DND-41 (cell line): ENCODE measurements at regions not wholly inside any gene's neighbourhood (a gene's known extent, or its start where the extent isn't known, plus 50 kb on each side); places are given as distances from the start of the nearest gene placed in this dataset.

Experiments
- ATAC-seq: fragments of 200-7000 bp; cut with Tn5 transposase; 3 replicates; pipeline ENCODE4 v1.9.1; 2021; ENCODE audit warnings: low read depth; ENCODE audit not compliant: insufficient read depth
- DNase-seq: peaks from one replicate; pipeline ENCODE4 v3.0.0-alpha.2; 2020
- H2AFZ ChIP-seq: 2 replicates; pipeline ENCODE4 v1.6.0; 2012; ENCODE audit warnings: low read depth, low read length
- H3K27ac ChIP-seq: 2 replicates; pipeline ENCODE4 v1.5.1; 2012; ENCODE audit warnings: low read length, inconsistent platforms
- H3K27me3 ChIP-seq: fragments of 200-600 bp; sonication (generic); 2 replicates; pipeline ENCODE4 v1.6.0; 2012; ENCODE audit warnings: low read length, mild to moderate bottlenecking, inconsistent platforms; ENCODE audit not compliant: insufficient read depth, poor library complexity
- H3K36me3 ChIP-seq: 2 replicates; pipeline ENCODE4 v1.5.1; 2012; ENCODE audit warnings: low read length, inconsistent platforms; ENCODE audit not compliant: insufficient read depth
- H3K4me1 ChIP-seq: 2 replicates; pipeline ENCODE4 v1.5.1; 2012; ENCODE audit warnings: mild to moderate bottlenecking, low read length; ENCODE audit not compliant: insufficient read depth
- H3K4me2 ChIP-seq: 2 replicates; pipeline ENCODE4 v1.6.0; 2012; ENCODE audit warnings: mild to moderate bottlenecking, moderate library complexity, low read length, inconsistent platforms; ENCODE audit not compliant: insufficient read depth
- H3K4me3 ChIP-seq, 2 experiments: fragments of 200-600 bp in 1 of 2; shearing (Covaris generic) in 1 of 2; 2 replicates each; pipeline ENCODE4 v1.5.1; 2012 to 2016; ENCODE audit warnings: inconsistent platforms in 2 of 2, low read length in 2 of 2, mild to moderate bottlenecking in 2 of 2, low read depth in 1 of 2, moderate library complexity in 1 of 2
- H3K79me2 ChIP-seq: 2 replicates; pipeline ENCODE4 v1.6.0; 2012; ENCODE audit warnings: low read length, inconsistent platforms; ENCODE audit not compliant: insufficient read depth
- H3K9ac ChIP-seq: 2 replicates; pipeline ENCODE4 v1.6.0; 2012; ENCODE audit warnings: low read depth, mild to moderate bottlenecking, inconsistent platforms, low read length, moderate library complexity
- H3K9me3 ChIP-seq: 2 replicates; pipeline ENCODE4 v1.5.1; 2012; ENCODE audit warnings: low read length, moderate library complexity, mild to moderate bottlenecking, inconsistent platforms; ENCODE audit not compliant: insufficient read depth, severe bottlenecking
- H4K20me1 ChIP-seq: 2 replicates; pipeline ENCODE4 v1.6.0; 2012; ENCODE audit warnings: low read length; ENCODE audit not compliant: insufficient read depth
- CTCF ChIP-seq: IDR thresholded peaks from 2 replicates; pipeline ENCODE4 v1.5.1; 2012; ENCODE audit warnings: borderline replicate concordance, low read length, moderate library complexity, mild to moderate bottlenecking; ENCODE audit not compliant: poor library complexity, severe bottlenecking; ENCODE audit errors: extremely low read depth
- EZH2 ChIP-seq: IDR thresholded peaks from 3 replicates; pipeline ENCODE4 v1.6.1; 2012; ENCODE audit warnings: borderline replicate concordance, low read depth, mild to moderate bottlenecking, moderate library complexity, low read length, inconsistent platforms; ENCODE audit not compliant: severe bottlenecking

GRCh38 chr4:133997436-133997835, 204.2 kb downstream of the PABPC4L start:
- H2AFZ ChIP-seq: no peak overlapping the region
- H3K4me1 ChIP-seq: no peaks in the 10 kb centered on the region
- no peaks in the 10 kb centered on the region for H3K9me3 ChIP-seq
- no peaks in the 10 kb centered on the region for H3K27me3 ChIP-seq
- no peak overlapping the region for H3K4me3 ChIP-seq
- no peak overlapping the region for H3K9ac ChIP-seq
- no peak overlapping the region for H3K4me2 ChIP-seq
- no peak overlapping the region for H3K27ac ChIP-seq
- TF ChIP-seq EZH2 (no peak), CTCF (no peak)
- no peak for ATAC-seq
- no peaks in the 10 kb centered on the region for H3K36me3 ChIP-seq
- H4K20me1 ChIP-seq: no peaks in the 10 kb centered on the region
- no peaks in the 10 kb centered on the region for H3K79me2 ChIP-seq
- no peak for DNase-seq

GRCh38 chr4:133996431-133997121, 205.0 kb downstream of the PABPC4L start:
- H2AFZ ChIP-seq: no peak overlapping the region
- H3K79me2 ChIP-seq: no peaks in the 10 kb centered on the region
- DNase-seq (no peak), ATAC-seq (no peak)
- H3K36me3 ChIP-seq: no peaks in the 10 kb centered on the region; the same call in 1 of the 2 replicates
- no peak overlapping the region for H3K27ac ChIP-seq
- no peaks in the 10 kb centered on the region for H3K9me3 ChIP-seq
- H4K20me1 ChIP-seq: no peaks in the 10 kb centered on the region
- H3K4me2 ChIP-seq: no peak overlapping the region
- H3K4me1 ChIP-seq: no peaks in the 10 kb centered on the region
- H3K9ac ChIP-seq: no peak overlapping the region
- no peaks in the 10 kb centered on the region for H3K27me3 ChIP-seq
- TF ChIP-seq EZH2: no peak
- no peak for TF ChIP-seq CTCF
- H3K4me3 ChIP-seq: no peak overlapping the region

- ATAC-seq (no peak), DNase-seq (no peak)
- H3K9me3 ChIP-seq: peaks cover 10% of the 10 kb centered on the region
Measured at GRCh38 chr4:133995243-133995960, 206.2 kb downstream of the PABPC4L start.

More at GRCh38 chr4:133995243-133995960, 206.2 kb downstream of the PABPC4L start:
- Histone ChIP-seq H3K9ac (no peak overlapping the region), H2AFZ (no peak overlapping the region), H3K4me3 (no peak overlapping the region), H3K79me2 (no peaks in the 10 kb centered on the region), H3K4me2 (no peak overlapping the region), H3K4me1 (no peaks in the 10 kb centered on the region), H3K36me3 (no peaks in the 10 kb centered on the region; the same call in 1 of the 2 replicates), H3K27me3 (no peaks in the 10 kb centered on the region), H3K27ac (no peak overlapping the region), H4K20me1 (no peaks in the 10 kb centered on the region)
- TF ChIP-seq CTCF: no peak
